ENCODE measurements at regions not wholly inside any gene's neighbourhood (a gene's known extent, or its start where the extent isn't known, plus 50 kb on each side); places are given as distances from the start of the nearest gene placed in this dataset.

DNA sequence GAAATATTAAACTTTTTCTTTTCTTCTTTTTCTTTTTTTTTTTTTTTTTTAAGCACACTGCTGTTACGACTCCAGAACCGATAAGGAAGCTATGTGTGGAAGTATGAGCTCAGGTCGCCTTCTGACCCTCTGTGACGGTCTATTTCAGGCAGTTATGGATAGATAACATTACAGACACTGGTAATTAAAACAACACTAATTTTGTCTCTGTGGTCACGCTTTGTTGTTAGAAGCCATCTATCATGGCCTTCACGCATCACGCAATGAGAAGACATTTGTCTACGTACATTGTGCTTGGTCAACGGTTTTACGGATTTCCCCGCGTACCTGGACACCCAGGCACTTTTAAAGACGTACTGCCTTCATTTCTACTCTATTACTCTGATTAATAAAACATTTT, 306.0 kb upstream of the ZNF507 start:
- no peak overlapping the region for H3K4me3 ChIP-seq (ENCODE audit: low read length)
- no peak for DNase-seq
- H3K9me3 ChIP-seq (ENCODE audit: control insufficient read depth, low read depth, low read length): no peaks in the 10 kb centered on the region
- no peak overlapping the region for H3K27ac ChIP-seq (ENCODE audit: low read length)
- WGBS (ENCODE audit: insufficient coverage, low lambda C conversion rate): 84% methylated on average over 6 of the region's 13 CpGs
- H3K4me1 ChIP-seq (ENCODE audit: control insufficient read depth, insufficient read depth, low read length): no peaks in the 10 kb centered on the region
- no peaks in the 10 kb centered on the region for H3K36me3 ChIP-seq (ENCODE audit: control insufficient read depth, insufficient read depth, low read length)
- peaks cover 31% of the 10 kb centered on the region for H3K27me3 ChIP-seq (ENCODE audit: control insufficient read depth, insufficient read depth, low read length)

DNA sequence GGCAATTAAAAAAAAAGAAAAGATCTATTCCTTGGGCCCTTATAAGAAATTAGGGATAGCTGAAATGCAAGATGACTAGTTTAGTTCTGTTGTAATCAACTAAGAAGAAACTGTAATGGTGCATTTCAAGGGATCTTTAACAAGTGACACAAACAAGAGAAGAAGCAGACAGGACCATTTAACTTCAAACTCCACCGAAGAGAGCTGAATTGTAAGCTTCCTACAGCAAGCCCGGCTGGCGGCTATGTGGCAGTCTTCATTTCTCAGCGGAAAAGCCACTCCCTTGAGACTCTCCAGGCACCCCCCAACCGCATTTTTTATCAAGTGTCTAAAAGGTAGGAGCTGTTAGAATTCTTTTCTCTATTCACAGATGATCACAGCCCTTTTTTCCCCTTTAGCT, 305.2 kb upstream of the ZNF507 start:
- Histone ChIP-seq H3K36me3 (ENCODE audit: control insufficient read depth, insufficient read depth, low read length) (no peaks in the 10 kb centered on the region), H3K4me1 (ENCODE audit: control insufficient read depth, insufficient read depth, low read length) (no peaks in the 10 kb centered on the region), H3K4me3 (ENCODE audit: low read length) (no peak overlapping the region), H3K27me3 (ENCODE audit: control insufficient read depth, insufficient read depth, low read length) (peaks cover 31% of the 10 kb centered on the region), H3K9me3 (ENCODE audit: control insufficient read depth, low read depth, low read length) (no peaks in the 10 kb centered on the region), H3K27ac (ENCODE audit: low read length) (no peak overlapping the region)
- no peak for DNase-seq
- no CpG with 5 or more reads among the region's 5 CpGs for WGBS (ENCODE audit: insufficient coverage, low lambda C conversion rate)

DNA sequence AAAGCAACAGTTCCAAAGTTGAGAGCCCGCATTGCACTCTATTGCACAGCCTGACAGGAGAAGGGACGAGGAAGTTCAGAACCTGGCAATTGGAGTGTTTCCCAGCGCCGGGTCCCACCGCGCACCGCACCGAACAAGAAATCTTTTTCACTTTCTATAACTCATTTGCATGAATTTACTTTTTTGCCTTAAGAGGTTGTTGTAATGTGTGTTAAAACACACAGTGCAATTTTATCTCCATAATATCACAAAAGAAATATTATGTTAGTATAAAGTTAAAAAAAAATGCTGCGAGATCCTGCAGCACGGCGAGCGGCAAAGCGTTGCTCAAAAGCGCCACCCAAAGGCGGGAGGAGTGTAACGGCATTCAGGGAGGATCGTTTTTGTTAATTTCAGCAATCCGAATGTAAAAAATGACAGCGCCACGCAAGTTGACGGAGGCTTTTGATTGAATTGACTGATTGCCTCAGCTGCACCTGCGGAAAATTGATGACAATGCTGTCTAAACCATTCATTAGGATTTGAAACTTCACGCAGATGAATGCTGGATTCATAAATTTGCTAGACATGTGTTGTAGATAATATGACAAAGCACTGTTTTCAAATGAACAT, 303.6 kb upstream of the ZNF507 start:
- H3K36me3 ChIP-seq (ENCODE audit: control insufficient read depth, insufficient read depth, low read length): no peaks in the 10 kb centered on the region
- no peaks in the 10 kb centered on the region for H3K4me1 ChIP-seq (ENCODE audit: control insufficient read depth, insufficient read depth, low read length)
- no peaks in the 10 kb centered on the region for H3K9me3 ChIP-seq (ENCODE audit: control insufficient read depth, low read depth, low read length)
- peak; percentile 17 to 29 for DNase-seq
- WGBS (ENCODE audit: insufficient coverage, low lambda C conversion rate): 6% methylated on average over 10 of the region's 23 CpGs
- no peak overlapping the region for H3K4me3 ChIP-seq (ENCODE audit: low read length)
- H3K27ac ChIP-seq (ENCODE audit: low read length): no peak overlapping the region
- H3K27me3 ChIP-seq (ENCODE audit: control insufficient read depth, insufficient read depth, low read length): peaks cover 31% of the 10 kb centered on the region

DNA sequence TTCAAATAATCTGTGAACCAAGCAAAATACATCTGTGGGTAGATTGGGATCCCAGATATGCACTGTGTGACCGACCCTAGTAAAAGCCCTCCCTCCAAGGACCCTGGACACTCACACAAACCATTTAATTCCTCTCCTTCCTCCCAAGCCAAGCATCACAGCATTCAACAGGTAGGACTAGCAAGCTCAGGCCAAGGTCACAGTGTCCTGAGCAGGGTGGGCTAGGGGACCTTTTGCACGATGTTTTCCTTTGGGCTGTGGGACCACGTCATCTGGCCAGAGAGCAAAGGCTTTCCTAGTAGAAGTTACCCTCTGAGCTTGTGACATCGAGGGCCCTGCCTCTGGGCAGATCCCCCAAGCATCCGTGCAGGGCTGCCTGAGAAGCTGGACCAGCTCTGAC, 297.6 kb upstream of the ZNF507 start:
- no peaks in the 10 kb centered on the region for H3K9me3 ChIP-seq (ENCODE audit: control insufficient read depth, low read depth, low read length)
- DNase-seq: no peak
- no peak overlapping the region for H3K27ac ChIP-seq (ENCODE audit: low read length)
- H3K27me3 ChIP-seq (ENCODE audit: control insufficient read depth, insufficient read depth, low read length): peaks cover 8% of the 10 kb centered on the region
- no peaks in the 10 kb centered on the region for H3K4me1 ChIP-seq (ENCODE audit: control insufficient read depth, insufficient read depth, low read length)
- no peak overlapping the region for H3K4me3 ChIP-seq (ENCODE audit: low read length)
- WGBS (ENCODE audit: insufficient coverage, low lambda C conversion rate): no CpG with 5 or more reads among the region's 5 CpGs
- H3K36me3 ChIP-seq (ENCODE audit: control insufficient read depth, insufficient read depth, low read length): no peaks in the 10 kb centered on the region

DNA sequence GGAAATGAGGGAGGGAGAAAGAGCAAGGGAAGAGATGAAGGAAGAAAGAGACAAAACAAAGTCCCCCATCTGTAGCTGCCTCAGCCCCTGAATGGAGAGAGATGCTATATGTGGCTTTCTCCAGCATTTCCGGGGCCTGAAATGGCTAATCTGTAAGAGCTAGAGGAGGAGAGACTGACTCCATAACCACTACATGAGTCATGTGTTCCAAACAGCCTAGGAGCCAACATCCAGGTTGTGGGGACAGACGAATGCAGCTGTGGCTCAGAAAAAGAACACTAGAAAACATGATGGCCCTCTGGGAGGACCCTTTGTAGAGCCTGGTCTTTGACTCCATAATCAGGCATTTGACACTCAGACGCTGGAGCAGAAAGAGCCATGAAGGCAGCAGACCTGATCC, 292.0 kb upstream of the ZNF507 start:
- Histone ChIP-seq H3K27ac (ENCODE audit: low read length) (no peak overlapping the region), H3K9me3 (ENCODE audit: control insufficient read depth, low read depth, low read length) (no peaks in the 10 kb centered on the region)

DNA sequence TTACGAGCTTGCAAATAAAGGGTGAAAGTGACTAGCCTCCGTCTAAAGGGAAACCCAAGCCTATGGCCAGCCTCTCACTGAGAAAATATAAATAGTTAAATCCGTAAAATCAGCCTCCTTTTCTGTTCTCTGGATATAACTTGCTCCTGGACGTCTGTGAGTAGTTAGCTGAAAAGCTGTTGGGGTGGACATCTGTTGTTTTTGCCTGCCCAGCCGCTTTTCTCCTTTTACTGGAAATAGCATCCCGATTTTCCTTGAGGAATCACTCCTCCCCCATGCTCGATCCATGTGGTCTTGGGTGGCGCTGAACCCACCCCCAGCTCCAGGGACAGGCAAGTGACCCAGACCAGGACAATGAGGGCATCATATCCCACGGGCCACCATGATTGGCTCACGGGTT, 291.5 kb upstream of the ZNF507 start:
- Histone ChIP-seq H3K27ac (ENCODE audit: low read length) (no peak overlapping the region), H3K4me3 (ENCODE audit: low read length) (no peak overlapping the region), H3K36me3 (ENCODE audit: control insufficient read depth, insufficient read depth, low read length) (no peaks in the 10 kb centered on the region), H3K9me3 (ENCODE audit: control insufficient read depth, low read depth, low read length) (no peaks in the 10 kb centered on the region), H3K27me3 (ENCODE audit: control insufficient read depth, insufficient read depth, low read length) (no peaks in the 10 kb centered on the region), H3K4me1 (ENCODE audit: control insufficient read depth, insufficient read depth, low read length) (no peaks in the 10 kb centered on the region)
- DNase-seq: no peak
- no CpG with 5 or more reads among the region's 10 CpGs for WGBS (ENCODE audit: insufficient coverage, low lambda C conversion rate)

More for the DNA sequence above, 292.0 kb upstream of the ZNF507 start:
- no CpG with 5 or more reads among the region's 3 CpGs for WGBS (ENCODE audit: insufficient coverage, low lambda C conversion rate)
- no peak overlapping the region for H3K4me3 ChIP-seq (ENCODE audit: low read length)
- H3K36me3 ChIP-seq (ENCODE audit: control insufficient read depth, insufficient read depth, low read length): no peaks in the 10 kb centered on the region
- no peaks in the 10 kb centered on the region for H3K27me3 ChIP-seq (ENCODE audit: control insufficient read depth, insufficient read depth, low read length)
- H3K4me1 ChIP-seq (ENCODE audit: control insufficient read depth, insufficient read depth, low read length): no peaks in the 10 kb centered on the region
- no peak for DNase-seq

DNA sequence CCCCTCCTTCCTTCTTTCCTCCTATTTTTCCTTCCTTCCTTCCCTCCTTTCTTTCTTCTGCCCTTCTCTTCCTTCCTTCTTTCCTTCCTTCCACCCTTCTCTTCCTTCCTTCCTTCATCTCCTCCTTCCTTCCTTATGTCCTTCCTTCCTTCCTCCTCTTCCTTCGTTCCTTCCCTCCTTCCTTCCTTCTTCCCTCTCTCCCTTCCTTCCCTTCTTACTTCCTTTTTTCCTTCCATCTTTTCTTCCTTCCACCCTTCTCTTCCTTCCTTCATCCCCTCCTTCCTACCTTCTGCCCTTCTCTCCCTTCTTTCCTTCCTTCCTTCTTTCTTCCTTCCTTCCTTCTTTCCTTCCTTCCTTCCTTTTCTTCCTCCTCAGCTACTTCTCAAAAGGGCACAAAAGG, 287.3 kb upstream of the ZNF507 start:
- WGBS (ENCODE audit: insufficient coverage, low lambda C conversion rate): 95% methylated on average over 1 of the region's 1 CpG
- no peak overlapping the region for H3K27ac ChIP-seq (ENCODE audit: low read length)
- no peak overlapping the region for H3K4me3 ChIP-seq (ENCODE audit: low read length)
- H3K4me1 ChIP-seq (ENCODE audit: control insufficient read depth, insufficient read depth, low read length): no peaks in the 10 kb centered on the region
- no peaks in the 10 kb centered on the region for H3K9me3 ChIP-seq (ENCODE audit: control insufficient read depth, low read depth, low read length)
- no peak for DNase-seq
- no peaks in the 10 kb centered on the region for H3K27me3 ChIP-seq (ENCODE audit: control insufficient read depth, insufficient read depth, low read length)
- H3K36me3 ChIP-seq (ENCODE audit: control insufficient read depth, insufficient read depth, low read length): no peaks in the 10 kb centered on the region

DNA sequence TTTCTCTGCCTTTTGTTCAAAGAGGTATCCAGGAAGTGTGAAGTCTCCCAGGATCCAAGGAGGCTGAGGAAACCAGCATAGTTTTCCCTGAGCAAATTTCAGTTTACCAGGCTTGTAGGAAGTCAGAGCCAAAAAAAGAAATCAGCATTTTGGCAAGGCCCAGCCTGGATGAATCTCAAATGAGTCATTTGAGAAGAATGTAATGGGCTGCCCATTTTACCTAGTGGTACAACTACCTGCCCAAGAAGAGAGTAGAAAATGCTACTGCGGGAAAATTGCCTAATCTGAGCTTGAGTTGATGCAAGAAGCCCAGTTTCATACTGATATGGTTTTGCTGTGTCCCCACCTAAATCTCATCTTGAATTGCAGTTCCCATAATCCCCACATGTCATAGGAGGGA, 284.1 kb upstream of the ZNF507 start:
- WGBS (ENCODE audit: insufficient coverage, low lambda C conversion rate): no CpG with 5 or more reads among the region's 1 CpG
- DNase-seq: no peak
- no peak overlapping the region for H3K27ac ChIP-seq (ENCODE audit: low read length)
- H3K4me1 ChIP-seq (ENCODE audit: control insufficient read depth, insufficient read depth, low read length): no peaks in the 10 kb centered on the region
- no peaks in the 10 kb centered on the region for H3K27me3 ChIP-seq (ENCODE audit: control insufficient read depth, insufficient read depth, low read length)
- no peak overlapping the region for H3K4me3 ChIP-seq (ENCODE audit: low read length)
- H3K9me3 ChIP-seq (ENCODE audit: control insufficient read depth, low read depth, low read length): no peaks in the 10 kb centered on the region
- no peaks in the 10 kb centered on the region for H3K36me3 ChIP-seq (ENCODE audit: control insufficient read depth, insufficient read depth, low read length)

DNA sequence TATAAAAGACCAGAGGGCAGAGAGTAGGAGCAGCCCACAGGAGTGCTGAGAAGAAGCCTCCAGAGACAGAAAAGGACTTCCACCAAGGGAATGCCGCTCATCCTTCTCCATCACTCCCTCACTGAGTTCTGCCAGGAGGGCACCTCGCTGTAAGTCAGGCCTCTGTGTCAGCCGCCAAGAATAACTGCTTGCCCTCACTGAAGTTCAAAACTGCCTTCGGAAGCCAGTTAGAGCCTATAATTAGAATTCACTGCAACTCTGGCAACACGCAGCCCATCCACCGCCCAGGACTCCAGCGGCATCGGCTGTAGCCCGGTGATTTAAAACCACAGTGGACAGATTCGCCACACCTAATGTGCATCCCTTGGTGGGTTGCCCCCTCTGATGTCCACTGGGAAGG, 281.8 kb upstream of the ZNF507 start:
- no peaks in the 10 kb centered on the region for H3K4me1 ChIP-seq (ENCODE audit: control insufficient read depth, insufficient read depth, low read length)
- DNase-seq: no peak
- H3K9me3 ChIP-seq (ENCODE audit: control insufficient read depth, low read depth, low read length): no peaks in the 10 kb centered on the region
- no CpG with 5 or more reads among the region's 10 CpGs for WGBS (ENCODE audit: insufficient coverage, low lambda C conversion rate)
- no peaks in the 10 kb centered on the region for H3K27me3 ChIP-seq (ENCODE audit: control insufficient read depth, insufficient read depth, low read length)
- H3K27ac ChIP-seq (ENCODE audit: low read length): no peak overlapping the region
- H3K4me3 ChIP-seq (ENCODE audit: low read length): no peak overlapping the region
- H3K36me3 ChIP-seq (ENCODE audit: control insufficient read depth, insufficient read depth, low read length): no peaks in the 10 kb centered on the region

DNA sequence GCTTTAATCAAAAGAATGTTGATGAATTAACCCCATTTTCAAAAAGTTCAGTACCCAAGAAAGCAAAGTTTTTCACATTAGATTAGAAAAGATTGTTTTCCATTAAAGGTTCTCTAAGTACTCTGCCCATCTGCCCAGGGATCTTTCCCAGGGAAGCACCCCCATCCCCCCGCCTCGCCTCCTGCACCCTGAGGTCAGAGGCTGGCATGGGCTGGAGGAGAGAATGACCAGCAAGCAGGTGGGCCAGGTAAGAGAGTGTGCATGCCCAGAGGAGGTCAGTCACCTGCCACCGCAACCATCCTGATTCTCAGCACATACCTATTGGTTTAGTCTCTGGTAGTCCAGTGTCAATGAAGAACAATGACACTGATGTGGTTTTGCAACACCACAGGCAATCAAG, 279.4 kb upstream of the ZNF507 start:
- H3K4me3 ChIP-seq (ENCODE audit: low read length): no peak overlapping the region
- no peak overlapping the region for H3K27ac ChIP-seq (ENCODE audit: low read length)
- WGBS (ENCODE audit: insufficient coverage, low lambda C conversion rate): 80% methylated on average over 1 of the region's 3 CpGs
- no peaks in the 10 kb centered on the region for H3K9me3 ChIP-seq (ENCODE audit: control insufficient read depth, low read depth, low read length)
- H3K36me3 ChIP-seq (ENCODE audit: control insufficient read depth, insufficient read depth, low read length): no peaks in the 10 kb centered on the region
- no peaks in the 10 kb centered on the region for H3K4me1 ChIP-seq (ENCODE audit: control insufficient read depth, insufficient read depth, low read length)
- no peaks in the 10 kb centered on the region for H3K27me3 ChIP-seq (ENCODE audit: control insufficient read depth, insufficient read depth, low read length)
- DNase-seq: no peak

DNA sequence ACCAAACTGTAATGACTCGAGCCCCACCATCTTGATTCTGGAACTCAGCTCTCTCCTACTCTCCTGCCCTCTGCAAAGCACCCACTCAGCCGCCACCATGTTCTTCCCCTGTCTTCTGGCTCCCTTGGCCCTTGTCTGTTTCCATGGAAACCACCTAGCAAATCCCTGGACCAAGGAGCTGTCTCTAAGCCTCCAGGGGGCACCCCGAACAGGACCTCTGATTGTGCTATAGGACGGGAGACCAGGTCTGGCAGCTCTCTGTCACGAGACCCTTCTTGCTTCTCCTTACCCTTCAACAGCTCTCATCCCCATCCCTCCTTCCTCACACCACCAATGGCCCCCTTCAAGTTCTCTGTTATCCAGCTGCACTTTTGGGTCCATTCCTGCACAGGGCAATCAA, 277.7 kb upstream of the ZNF507 start:
- no peak overlapping the region for H3K27ac ChIP-seq (ENCODE audit: low read length)
- no peaks in the 10 kb centered on the region for H3K9me3 ChIP-seq (ENCODE audit: control insufficient read depth, low read depth, low read length)
- H3K36me3 ChIP-seq (ENCODE audit: control insufficient read depth, insufficient read depth, low read length): no peaks in the 10 kb centered on the region
- no peaks in the 10 kb centered on the region for H3K4me1 ChIP-seq (ENCODE audit: control insufficient read depth, insufficient read depth, low read length)
- no peaks in the 10 kb centered on the region for H3K27me3 ChIP-seq (ENCODE audit: control insufficient read depth, insufficient read depth, low read length)
- WGBS (ENCODE audit: insufficient coverage, low lambda C conversion rate): 50% methylated on average over 1 of the region's 5 CpGs
- DNase-seq: no peak
- no peak overlapping the region for H3K4me3 ChIP-seq (ENCODE audit: low read length)

All from large intestine (tissue), 3 donors.